ENCODE measurements at regions not wholly inside any gene's neighbourhood (a gene's known extent, or its start where the extent isn't known, plus 50 kb on each side); places are given as distances from the start of the nearest gene placed in this dataset.

DNA sequence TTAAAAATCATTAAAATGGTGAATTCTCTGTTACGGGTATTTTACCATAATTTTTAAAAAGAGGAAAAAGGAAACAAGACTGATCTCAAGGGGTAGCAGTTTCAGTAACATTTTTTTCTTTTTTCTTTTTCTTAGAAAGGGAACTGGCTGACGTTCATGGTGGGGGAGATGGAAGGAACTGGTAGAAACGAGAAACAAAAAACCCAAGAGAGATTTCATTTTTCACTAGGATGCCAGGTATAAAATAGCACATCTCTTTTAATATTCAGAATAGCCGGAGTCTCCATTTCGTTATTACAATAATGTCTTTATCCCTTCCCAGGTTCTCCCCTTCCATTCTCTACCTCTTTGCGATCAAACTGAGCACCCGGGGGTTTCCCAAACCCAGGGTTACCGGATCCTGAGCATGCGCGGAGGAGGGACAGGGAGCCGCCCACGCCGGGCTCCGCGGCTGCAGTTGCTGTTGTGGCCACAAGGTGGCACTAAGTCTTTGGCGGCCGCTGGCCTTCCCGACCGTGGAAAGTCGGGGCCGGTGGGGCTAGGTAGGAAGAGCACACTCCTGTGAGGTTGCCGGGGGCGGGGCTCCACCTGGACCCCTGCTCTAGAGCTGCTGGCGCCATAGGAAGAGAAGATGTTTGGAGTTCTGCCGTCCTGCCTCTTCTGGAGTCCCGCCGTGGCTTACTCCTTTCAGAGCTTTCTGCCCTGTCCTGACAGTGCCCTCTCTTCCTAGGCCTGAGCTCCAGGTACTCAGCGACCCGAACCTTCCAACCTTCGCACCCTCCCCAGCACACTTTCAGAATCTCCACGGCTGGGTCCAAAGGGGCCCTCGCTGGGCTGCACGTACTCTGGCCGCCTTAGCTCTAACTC is 146.8 kb downstream of the SH3BGRL2 start:
- Mint-ChIP-seq H3K9me3 (ENCODE audit: low read depth) (no peaks in the 10 kb centered on the region), H3K36me3 (ENCODE audit: low read depth) (no peaks in the 10 kb centered on the region), H3K27ac (ENCODE audit: unreplicated experiment) (no peak overlapping the region), H3K4me3 (ENCODE audit: unreplicated experiment) (peak overlapping the region; percentile 78), H3K4me1 (ENCODE audit: low read depth) (peaks cover 7% of the 10 kb centered on the region), H3K27me3 (ENCODE audit: low read depth) (peaks cover 6% of the 10 kb centered on the region)
- TF ChIP-seq, protein P1, sequence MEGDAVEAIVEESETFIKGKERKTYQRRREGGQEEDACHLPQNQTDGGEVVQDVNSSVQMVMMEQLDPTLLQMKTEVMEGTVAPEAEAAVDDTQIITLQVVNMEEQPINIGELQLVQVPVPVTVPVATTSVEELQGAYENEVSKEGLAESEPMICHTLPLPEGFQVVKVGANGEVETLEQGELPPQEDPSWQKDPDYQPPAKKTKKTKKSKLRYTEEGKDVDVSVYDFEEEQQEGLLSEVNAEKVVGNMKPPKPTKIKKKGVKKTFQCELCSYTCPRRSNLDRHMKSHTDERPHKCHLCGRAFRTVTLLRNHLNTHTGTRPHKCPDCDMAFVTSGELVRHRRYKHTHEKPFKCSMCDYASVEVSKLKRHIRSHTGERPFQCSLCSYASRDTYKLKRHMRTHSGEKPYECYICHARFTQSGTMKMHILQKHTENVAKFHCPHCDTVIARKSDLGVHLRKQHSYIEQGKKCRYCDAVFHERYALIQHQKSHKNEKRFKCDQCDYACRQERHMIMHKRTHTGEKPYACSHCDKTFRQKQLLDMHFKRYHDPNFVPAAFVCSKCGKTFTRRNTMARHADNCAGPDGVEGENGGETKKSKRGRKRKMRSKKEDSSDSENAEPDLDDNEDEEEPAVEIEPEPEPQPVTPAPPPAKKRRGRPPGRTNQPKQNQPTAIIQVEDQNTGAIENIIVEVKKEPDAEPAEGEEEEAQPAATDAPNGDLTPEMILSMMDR (IDR thresholded peaks at IDR 0.05): peak; percentile 99
- peak; percentile 90 for DNase-seq (ENCODE audit: low spot score)

DNA sequence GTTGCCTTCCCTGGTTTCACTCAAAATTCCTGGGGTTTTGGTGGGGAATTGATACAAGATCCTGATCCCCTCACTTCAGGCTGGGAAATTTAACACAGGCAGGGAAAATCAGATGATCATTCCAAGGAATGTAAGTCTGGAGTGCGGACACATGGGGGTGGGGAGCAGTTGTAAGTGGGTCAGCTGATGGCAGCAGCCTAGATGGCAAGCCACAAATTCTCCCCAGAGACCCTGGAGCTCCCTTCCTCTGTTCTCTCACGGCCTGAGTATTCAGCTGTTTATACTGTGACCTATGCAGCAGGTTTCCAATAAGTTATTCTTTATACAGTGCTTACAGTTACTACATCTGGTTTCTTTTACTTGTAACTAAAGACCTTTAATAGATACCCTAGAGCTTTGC is 144.9 kb downstream of the SH3BGRL2 start:
- DNase-seq (ENCODE audit: low spot score): no peak
- H3K4me3 Mint-ChIP-seq (ENCODE audit: unreplicated experiment): no peak overlapping the region
- TF ChIP-seq, protein P1 (IDR thresholded peaks at IDR 0.05): no peak
- peaks cover 7% of the 10 kb centered on the region for H3K4me1 Mint-ChIP-seq (ENCODE audit: low read depth)
- H3K9me3 Mint-ChIP-seq (ENCODE audit: low read depth): no peaks in the 10 kb centered on the region
- H3K27me3 Mint-ChIP-seq (ENCODE audit: low read depth): peaks cover 6% of the 10 kb centered on the region
- no peak overlapping the region for H3K27ac Mint-ChIP-seq (ENCODE audit: unreplicated experiment)
- no peaks in the 10 kb centered on the region for H3K36me3 Mint-ChIP-seq (ENCODE audit: low read depth)

DNA sequence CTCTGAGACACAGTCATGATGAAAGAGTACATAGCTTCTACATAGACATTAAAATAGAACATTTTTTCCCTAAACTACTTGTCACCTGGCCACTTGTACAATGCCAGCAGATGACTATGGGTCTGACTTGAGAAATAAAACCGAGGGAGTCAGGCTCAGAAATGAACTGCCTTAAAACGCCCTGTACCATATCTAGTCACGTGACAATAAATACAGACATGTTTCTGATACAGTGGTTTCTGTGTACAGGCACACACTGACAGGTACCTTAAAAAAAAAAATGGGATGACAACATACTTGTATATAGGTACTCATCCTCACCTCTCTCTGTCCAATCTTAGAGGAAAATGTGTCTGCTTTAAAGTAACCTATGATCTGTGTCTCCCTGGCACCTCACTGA is 144.1 kb downstream of the SH3BGRL2 start:
- no peaks in the 10 kb centered on the region for H3K9me3 Mint-ChIP-seq (ENCODE audit: low read depth)
- H3K27me3 Mint-ChIP-seq (ENCODE audit: low read depth): peaks cover 11% of the 10 kb centered on the region
- no peak overlapping the region for H3K27ac Mint-ChIP-seq (ENCODE audit: unreplicated experiment)
- no peaks in the 10 kb centered on the region for H3K36me3 Mint-ChIP-seq (ENCODE audit: low read depth)
- DNase-seq (ENCODE audit: low spot score): no peak
- peaks cover 7% of the 10 kb centered on the region for H3K4me1 Mint-ChIP-seq (ENCODE audit: low read depth)
- no peak overlapping the region for H3K4me3 Mint-ChIP-seq (ENCODE audit: unreplicated experiment)
- TF ChIP-seq, protein P1 (IDR thresholded peaks at IDR 0.05): no peak

DNA sequence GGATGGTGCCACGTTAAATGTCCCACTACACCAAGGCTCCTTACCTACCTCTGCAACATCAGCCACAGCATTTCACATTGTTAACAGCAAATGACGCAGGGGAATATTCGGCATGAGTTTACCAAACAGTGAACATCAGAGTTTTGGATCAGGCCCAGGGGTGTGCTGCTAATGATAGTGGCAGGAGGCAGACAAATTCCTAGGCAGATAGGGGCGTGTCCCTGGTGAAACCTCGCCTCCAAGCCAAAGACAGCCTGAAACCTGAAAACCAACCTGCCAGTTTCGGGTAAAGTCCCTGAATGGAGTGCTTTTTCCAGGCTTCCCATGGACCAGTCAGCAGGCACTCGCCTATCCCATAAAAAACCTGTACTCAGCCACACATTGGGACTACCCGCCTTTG is 133.6 kb downstream of the SH3BGRL2 start:
- TF ChIP-seq, protein P1 (IDR thresholded peaks at IDR 0.05): no peak
- no peak for DNase-seq (ENCODE audit: low spot score)
- H3K4me1 Mint-ChIP-seq (ENCODE audit: low read depth): no peaks in the 10 kb centered on the region
- H3K27me3 Mint-ChIP-seq (ENCODE audit: low read depth): no peaks in the 10 kb centered on the region
- no peak overlapping the region for H3K27ac Mint-ChIP-seq (ENCODE audit: unreplicated experiment)
- peaks cover 9% of the 10 kb centered on the region for H3K9me3 Mint-ChIP-seq (ENCODE audit: low read depth)
- no peak overlapping the region for H3K4me3 Mint-ChIP-seq (ENCODE audit: unreplicated experiment)
- H3K36me3 Mint-ChIP-seq (ENCODE audit: low read depth): peaks cover 2% of the 10 kb centered on the region

DNA sequence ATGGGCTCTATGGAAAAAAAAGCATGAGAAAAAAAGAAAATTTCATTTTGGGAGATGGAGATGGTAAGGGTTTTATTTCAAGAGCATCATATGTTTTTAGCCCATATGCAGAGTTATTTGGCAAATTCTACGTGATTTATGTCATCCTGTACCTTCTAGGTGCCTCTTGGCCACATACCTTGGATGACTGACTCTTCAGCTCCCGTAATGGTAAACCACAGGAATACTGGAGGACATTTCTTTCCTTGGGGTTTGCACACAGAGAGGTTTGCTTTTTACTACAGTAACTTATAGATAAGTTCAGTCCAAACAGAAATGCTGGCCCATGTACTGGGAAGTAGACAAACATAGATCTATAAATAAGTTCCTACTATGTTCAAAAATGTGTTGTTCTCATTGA is 132.2 kb downstream of the SH3BGRL2 start:
- H3K4me3 Mint-ChIP-seq (ENCODE audit: unreplicated experiment): no peak overlapping the region
- no peaks in the 10 kb centered on the region for H3K27me3 Mint-ChIP-seq (ENCODE audit: low read depth)
- H3K9me3 Mint-ChIP-seq (ENCODE audit: low read depth): peaks cover 5% of the 10 kb centered on the region
- H3K27ac Mint-ChIP-seq (ENCODE audit: unreplicated experiment): no peak overlapping the region
- H3K4me1 Mint-ChIP-seq (ENCODE audit: low read depth): no peaks in the 10 kb centered on the region
- no peak for DNase-seq (ENCODE audit: low spot score)
- TF ChIP-seq, protein P1 (IDR thresholded peaks at IDR 0.05): no peak
- H3K36me3 Mint-ChIP-seq (ENCODE audit: low read depth): no peaks in the 10 kb centered on the region

Measured in chondrocyte (in vitro differentiated cells).